Breast epithelium (tissue), 4 donors: ENCODE measurements at regions not wholly inside any gene's neighbourhood (a gene's known extent, or its start where the extent isn't known, plus 50 kb on each side); places are given as distances from the start of the nearest gene placed in this dataset.

Experiments
- DNase-seq, 2 donors: peaks; one replicate each; pipeline ENCODE4 v3.0.0-alpha.2; 2019; ENCODE audit warnings: low spot score in 2 of 2
- H3K27ac ChIP-seq, 2 donors: fragments of 200-600 bp; sonication (generic) in 1 of 2; one replicate each; pipeline ENCODE4 v1.5.1; 2016 to 2019; ENCODE audit warnings: mild to moderate bottlenecking in 1 of 2
- H3K27me3 ChIP-seq, 2 donors: fragments of 200-600 bp; sonication (generic) in 1 of 2; one replicate each; pipeline versions ENCODE4 v1.5.1 to v1.6.0; 2017 to 2019; ENCODE audit warnings: control low read depth in 1 of 2, mild to moderate bottlenecking in 1 of 2
- H3K36me3 ChIP-seq: fragments of 200-600 bp; one replicate; pipeline ENCODE4 v1.5.1; 2019
- H3K4me1 ChIP-seq, 2 donors: fragments of 200-600 bp; sonication (generic); one replicate each; pipeline ENCODE4 v1.5.1; 2016 to 2019; ENCODE audit warnings: control low read depth in 1 of 2
- H3K4me3 ChIP-seq, 3 donors: fragments of 200-600 bp; sonication (generic); 1 replicate in 2 of 3; 2 replicates in 1 of 3; pipeline ENCODE4 v1.5.1; 2016 to 2019; ENCODE audit warnings: mild to moderate bottlenecking in 3 of 3, moderate library complexity in 2 of 3
- H3K9me3 ChIP-seq, 2 donors: fragments of 200-600 bp; sonication (generic) in 1 of 2; one replicate each; pipeline ENCODE4 v1.5.1; 2016 to 2019; ENCODE audit warnings: control low read depth in 1 of 2
- POLR2A ChIP-seq: fragments of 450-650 bp; IDR thresholded peaks from one replicate; pipeline ENCODE4 v1.6.1; 2016; ENCODE audit warnings: antibody characterized with exemption, mild to moderate bottlenecking, moderate library complexity
- POLR2AphosphoS5 ChIP-seq, 3 donors: sonication (generic); formaldehyde crosslinking; IDR thresholded peaks; one replicate each; pipeline ENCODE4 v1.6.1; 2017; ENCODE audit warnings: antibody characterized with exemption in 3 of 3
- intact Hi-C: fragments of 100-400 bp; cut with DNase I; formaldehyde crosslinking; loops from one replicate; pipeline ENCODE4 v1.15.1; 2023; ENCODE audit warnings: low total_unique reads
- TF ChIP-seq, protein P1 (sequence below), 3 donors: fragments of 450-650 bp; IDR thresholded peaks; one replicate each; pipeline ENCODE4 v1.5.1; 2016 to 2017; ENCODE audit warnings: antibody characterized with exemption in 3 of 3, mild to moderate bottlenecking in 3 of 3, moderate library complexity in 3 of 3

GRCh38 chr19:33947265-33947964, 150.7 kb downstream of the KCTD15 start:
- no peak for DNase-seq
- Histone ChIP-seq H3K27ac (no peak overlapping the region), H3K27me3 (no peaks in the 10 kb centered on the region), H3K4me3 (no peak overlapping the region), H3K4me1 (no peaks in the 10 kb centered on the region), H3K9me3 (no peaks in the 10 kb centered on the region), H3K36me3 (no peaks in the 10 kb centered on the region)
- TF ChIP-seq, protein P1, sequence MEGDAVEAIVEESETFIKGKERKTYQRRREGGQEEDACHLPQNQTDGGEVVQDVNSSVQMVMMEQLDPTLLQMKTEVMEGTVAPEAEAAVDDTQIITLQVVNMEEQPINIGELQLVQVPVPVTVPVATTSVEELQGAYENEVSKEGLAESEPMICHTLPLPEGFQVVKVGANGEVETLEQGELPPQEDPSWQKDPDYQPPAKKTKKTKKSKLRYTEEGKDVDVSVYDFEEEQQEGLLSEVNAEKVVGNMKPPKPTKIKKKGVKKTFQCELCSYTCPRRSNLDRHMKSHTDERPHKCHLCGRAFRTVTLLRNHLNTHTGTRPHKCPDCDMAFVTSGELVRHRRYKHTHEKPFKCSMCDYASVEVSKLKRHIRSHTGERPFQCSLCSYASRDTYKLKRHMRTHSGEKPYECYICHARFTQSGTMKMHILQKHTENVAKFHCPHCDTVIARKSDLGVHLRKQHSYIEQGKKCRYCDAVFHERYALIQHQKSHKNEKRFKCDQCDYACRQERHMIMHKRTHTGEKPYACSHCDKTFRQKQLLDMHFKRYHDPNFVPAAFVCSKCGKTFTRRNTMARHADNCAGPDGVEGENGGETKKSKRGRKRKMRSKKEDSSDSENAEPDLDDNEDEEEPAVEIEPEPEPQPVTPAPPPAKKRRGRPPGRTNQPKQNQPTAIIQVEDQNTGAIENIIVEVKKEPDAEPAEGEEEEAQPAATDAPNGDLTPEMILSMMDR (IDR thresholded peaks at IDR 0.05) = no peak
- TF ChIP-seq POLR2AphosphoS5 (IDR thresholded peaks at IDR 0.05) (no peak), POLR2A (no peak)
- intact Hi-C loops = no loop called here

DNA sequence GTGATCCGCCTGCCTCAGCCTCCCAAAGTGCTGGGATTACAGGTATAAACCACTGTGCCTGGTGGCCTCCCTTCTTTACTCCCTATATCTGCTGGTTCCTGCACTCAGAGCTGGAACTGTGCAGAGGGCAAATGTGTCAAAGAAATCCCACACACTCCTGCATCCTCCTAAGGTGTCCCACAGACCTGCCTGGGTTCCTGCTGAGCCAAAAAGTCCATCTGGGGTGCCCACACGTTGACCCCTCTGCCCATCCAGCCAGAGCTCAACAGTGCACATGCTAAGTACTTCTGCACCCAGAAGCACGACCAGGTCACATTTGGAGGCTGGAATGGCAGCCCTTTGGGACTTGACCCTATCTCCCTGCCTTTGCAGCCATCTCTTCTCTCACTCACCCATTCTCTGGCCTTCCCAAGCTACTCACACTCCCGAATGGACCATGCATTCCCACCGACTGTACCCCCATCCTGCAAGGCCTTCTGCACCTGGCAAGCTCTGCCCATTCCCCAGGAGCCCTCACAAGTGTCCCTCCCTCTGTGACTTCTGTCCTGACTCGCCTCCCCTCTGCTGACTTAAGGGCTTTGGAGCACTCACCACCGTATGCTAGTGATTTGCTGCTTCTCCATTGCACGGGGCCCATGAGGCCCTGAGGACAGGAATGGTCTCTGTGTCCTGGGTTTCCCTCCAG, 152.1 kb downstream of the KCTD15 start:
- Histone ChIP-seq H3K36me3 (no peaks in the 10 kb centered on the region), H3K4me3 (no peak overlapping the region), H3K4me1 (no peaks in the 10 kb centered on the region), H3K27ac (no peak overlapping the region), H3K9me3 (no peaks in the 10 kb centered on the region), H3K27me3 (peaks cover 0 to 2% of the 10 kb centered on the region in 2 donors)
- intact Hi-C loops = no loop called here
- DNase-seq = no peak
- TF ChIP-seq POLR2AphosphoS5 (IDR thresholded peaks at IDR 0.05) (no peak), POLR2A (no peak)
- TF ChIP-seq, protein P1 (IDR thresholded peaks at IDR 0.05) = no peak

- DNase-seq = no peak
- Histone ChIP-seq H3K36me3 (no peaks in the 10 kb centered on the region), H3K9me3 (no peaks in the 10 kb centered on the region), H3K27ac (no peak overlapping the region), H3K4me3 (no peak overlapping the region), H3K27me3 (peaks cover 0 to 3% of the 10 kb centered on the region in 2 donors), H3K4me1 (no peaks in the 10 kb centered on the region)
- intact Hi-C loops = no loop called here
- TF ChIP-seq POLR2AphosphoS5 (IDR thresholded peaks at IDR 0.05) = no peak
- no peak for TF ChIP-seq POLR2A
- TF ChIP-seq, protein P1 (IDR thresholded peaks at IDR 0.05) = no peak
Observed at GRCh38 chr19:33950091-33950750, 153.6 kb downstream of the KCTD15 start.

GRCh38 chr19:33953023-33953422, 156.4 kb downstream of the KCTD15 start:
- Histone ChIP-seq H3K9me3 (no peaks in the 10 kb centered on the region), H3K27me3 (peaks cover 0 to 3% of the 10 kb centered on the region in 2 donors), H3K4me1 (no peaks in the 10 kb centered on the region), H3K27ac (no peak overlapping the region), H3K4me3 (no peak overlapping the region), H3K36me3 (no peaks in the 10 kb centered on the region)
- intact Hi-C loops = no loop called here
- TF ChIP-seq POLR2A = no peak
- no peak for TF ChIP-seq POLR2AphosphoS5 (IDR thresholded peaks at IDR 0.05)
- no peak for DNase-seq

GRCh38 chr19:33953592-33953991, 156.9 kb downstream of the KCTD15 start:
- Histone ChIP-seq H3K27ac (no peak overlapping the region), H3K27me3 (peaks cover 0 to 3% of the 10 kb centered on the region in 2 donors), H3K4me1 (no peaks in the 10 kb centered on the region), H3K4me3 (no peak overlapping the region), H3K9me3 (no peaks in the 10 kb centered on the region), H3K36me3 (no peaks in the 10 kb centered on the region)
- intact Hi-C loops = no loop called here
- no peak for DNase-seq
- TF ChIP-seq POLR2A (no peak), POLR2AphosphoS5 (IDR thresholded peaks at IDR 0.05) (no peak)
- TF ChIP-seq, protein P1 (IDR thresholded peaks at IDR 0.05) = no peak
